HG02884 (cell line): ENCODE measurements at regions not wholly inside any gene's neighbourhood (a gene's known extent, or its start where the extent isn't known, plus 50 kb on each side); places are given as distances from the start of the nearest gene placed in this dataset.
"Not testable (repeated sequence)": the region's sequence is repeated elsewhere in the genome, so short reads cannot be mapped to it uniquely, and the experiment has no call there.

Source experiments
- ATAC-seq: cut with Tn5 transposase; IDR thresholded peaks from one replicate; pipeline ENCODE4 v1.9.1; 2021; ENCODE audit warnings: mild to moderate bottlenecking, moderate library complexity; ENCODE audit not compliant: unreplicated experiment

DNA sequence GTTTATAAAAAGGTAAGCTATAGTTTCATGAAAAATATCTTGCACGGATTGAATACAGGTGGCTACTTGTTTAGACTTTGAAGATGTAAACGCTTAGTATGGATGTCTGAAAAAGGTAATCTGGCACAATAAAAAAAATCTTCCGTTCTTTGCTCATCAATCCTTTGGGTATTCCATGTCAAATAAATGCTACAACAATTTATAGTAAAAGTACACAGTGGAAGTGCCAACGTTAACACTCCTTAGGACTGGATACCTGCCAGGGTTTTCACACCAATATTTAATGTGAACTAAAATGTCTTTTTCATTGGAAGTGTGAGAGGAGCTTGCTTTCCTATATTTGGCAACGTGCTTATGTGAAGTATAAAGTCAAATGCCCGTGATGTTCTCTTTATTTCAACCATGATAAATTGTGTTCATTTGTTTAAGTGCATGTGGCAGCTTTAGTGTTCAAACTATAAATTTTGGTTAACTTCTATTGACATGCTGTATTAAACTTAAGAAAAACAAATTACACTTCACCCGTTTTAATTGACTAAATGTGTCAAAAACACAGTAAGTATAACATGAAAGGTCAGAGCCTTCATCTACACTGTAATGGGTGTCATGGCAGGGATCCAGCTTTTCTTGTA, 121.7 kb upstream of the HAND2 start:
- no peak for ATAC-seq

DNA sequence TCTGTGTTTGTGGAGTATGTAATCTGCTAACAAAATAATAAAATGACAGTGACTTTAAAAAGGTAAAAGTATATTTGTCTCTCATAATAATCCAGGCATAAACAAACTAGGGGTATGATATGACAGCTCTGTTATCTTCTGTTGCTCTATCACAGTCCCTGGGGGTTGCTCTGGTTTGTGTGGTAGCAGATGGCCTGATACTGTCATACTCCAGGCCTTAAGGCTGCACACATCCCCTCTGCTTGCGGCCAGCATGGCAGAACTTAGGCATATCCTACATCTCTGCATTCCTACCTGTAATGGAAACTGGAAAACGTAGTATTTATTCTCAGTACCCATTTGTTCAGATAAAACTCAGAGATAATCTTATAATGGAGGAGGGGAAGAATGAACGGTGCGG, 117.9 kb upstream of the HAND2 start:
- ATAC-seq, result no peak

DNA sequence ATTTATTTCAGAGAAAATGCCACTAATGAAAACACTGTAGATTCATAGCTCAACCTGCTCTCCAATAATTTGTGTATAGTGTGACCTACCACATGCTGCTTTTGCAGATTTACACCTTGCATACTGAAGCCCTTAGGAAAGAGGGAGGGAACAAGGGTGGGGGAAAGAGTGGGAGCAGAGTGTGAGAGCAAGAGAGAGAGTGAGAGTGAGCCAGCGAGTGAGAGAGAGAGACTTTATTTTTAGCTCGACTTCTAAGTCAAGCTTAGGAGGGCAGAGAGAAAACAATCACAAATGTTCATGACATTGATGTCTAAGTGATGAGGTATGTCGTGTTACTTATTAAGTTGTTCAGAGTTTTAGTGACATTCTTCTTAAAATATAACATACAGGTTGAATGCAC, 112.5 kb upstream of the HAND2 start:
- no peak for ATAC-seq

DNA sequence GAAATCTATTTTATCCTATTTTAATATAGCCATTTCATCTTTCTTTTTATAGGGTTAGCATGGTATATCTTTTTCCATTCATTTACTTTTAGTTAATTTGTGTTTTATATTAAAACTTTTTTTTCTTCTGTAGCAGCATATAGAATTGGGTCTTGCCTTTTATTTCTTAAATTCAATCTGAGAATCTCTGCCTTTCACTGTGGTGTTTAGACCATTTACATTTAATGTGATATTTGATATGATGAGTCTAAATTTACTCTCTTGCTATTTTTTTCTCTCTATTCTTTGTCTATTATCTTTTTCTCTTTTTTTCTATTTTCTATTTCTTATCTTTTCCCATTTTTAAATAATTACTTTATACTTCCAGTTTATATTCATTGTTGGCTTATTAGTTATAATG, 105.4 kb upstream of the HAND2 start:
- ATAC-seq, result no peak

DNA sequence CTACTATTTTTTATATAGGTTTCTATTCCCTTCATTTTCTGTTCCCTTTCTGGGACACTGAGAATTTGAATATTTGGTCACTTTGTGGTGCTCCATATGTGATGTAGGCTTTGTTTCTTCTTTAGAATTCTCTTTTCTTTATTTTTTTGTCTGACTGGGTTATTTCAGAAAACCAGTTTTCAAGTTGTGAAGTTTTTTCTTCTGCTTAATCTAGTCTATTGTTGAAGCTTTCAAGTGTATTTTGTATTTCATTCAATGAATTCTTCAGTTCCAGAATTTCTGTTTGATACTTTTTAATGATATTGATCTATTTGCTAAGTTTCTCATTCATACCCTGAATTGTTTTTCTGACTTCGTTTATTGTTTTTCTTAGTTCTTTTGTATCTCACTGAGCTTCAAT, 96.2 kb upstream of the HAND2 start:
- no peak for ATAC-seq

DNA sequence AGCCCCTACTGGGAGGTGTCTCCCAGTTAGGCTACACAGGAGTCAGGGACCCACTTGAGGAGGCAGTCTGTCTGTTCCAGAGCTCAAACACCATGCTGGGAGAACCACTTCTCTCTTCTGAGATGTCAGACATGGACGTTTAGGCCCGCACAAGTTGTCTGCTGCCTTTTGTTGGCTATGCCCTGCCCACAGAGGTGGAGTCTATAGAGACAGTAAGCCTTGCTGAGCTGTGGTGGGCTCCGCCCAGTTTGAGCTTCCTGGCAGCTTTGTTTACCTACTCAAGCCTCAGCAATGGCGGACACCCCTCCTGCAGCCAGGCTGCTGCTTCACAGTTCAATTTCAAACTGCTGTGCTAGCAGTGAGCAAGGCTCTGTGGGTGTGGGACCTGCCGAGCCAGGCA, 88.6 kb upstream of the HAND2 start:
- ATAC-seq, result not testable (repeated sequence)

DNA sequence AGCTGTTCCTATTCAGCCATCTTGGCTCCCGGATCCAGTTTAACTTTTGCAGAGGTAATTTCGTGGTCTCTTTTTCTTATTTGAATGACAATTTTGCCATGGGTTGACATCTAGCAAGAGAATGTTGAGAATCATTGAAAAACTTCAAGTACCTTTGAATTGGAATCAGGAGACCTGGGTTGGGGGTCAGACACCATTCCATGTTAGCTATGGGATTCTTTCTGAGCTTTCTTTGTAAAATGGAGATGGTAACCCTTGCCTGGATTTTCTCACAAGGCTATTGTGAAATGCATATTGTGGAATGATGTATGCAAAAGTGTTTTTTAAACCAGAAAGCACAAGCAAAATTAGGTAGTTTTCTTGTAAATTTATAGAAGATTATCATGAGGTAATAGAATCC, 79.1 kb upstream of the HAND2 start:
- ATAC-seq, result no peak

DNA sequence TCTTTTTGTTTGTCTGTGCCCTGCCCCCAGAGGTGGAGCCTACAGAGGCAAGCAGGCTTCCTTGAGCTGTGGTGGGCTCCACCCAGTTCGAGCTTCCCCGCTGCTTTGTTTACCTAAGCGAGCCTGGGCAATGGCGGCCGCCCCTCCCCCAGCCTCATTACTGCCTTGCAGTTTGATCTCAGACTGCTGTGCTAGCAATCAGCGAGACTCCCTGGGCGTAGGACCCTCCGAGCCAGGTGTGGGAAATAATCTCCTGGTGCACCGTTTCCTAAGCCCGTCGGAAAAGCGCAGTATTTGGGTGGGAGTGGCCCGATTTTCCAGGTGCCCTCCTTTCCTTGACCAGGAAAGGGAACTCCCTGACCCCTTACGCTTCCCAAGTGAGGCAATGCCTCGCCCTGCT, 78.6 kb upstream of the HAND2 start:
- ATAC-seq, result not testable (repeated sequence)

DNA sequence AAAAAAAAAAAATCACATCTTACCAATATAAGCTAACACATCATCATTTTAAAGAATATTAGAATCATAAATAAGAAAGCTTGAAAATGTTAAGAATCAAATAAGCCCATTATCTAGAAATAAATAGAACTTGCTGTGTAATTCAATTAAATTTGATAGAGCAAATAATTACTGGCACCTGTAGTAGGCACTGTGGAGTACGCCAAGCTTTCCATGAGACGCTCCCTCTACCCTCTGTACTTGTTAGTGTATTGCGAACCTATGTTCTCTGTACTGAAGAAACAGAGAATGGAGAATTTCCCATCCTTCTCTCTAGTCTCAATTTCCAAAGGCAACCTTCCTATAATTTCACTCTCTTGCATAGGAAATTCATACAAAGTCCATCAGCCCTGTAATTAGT, 61.7 kb upstream of the HAND2 start:
- no peak for ATAC-seq

DNA sequence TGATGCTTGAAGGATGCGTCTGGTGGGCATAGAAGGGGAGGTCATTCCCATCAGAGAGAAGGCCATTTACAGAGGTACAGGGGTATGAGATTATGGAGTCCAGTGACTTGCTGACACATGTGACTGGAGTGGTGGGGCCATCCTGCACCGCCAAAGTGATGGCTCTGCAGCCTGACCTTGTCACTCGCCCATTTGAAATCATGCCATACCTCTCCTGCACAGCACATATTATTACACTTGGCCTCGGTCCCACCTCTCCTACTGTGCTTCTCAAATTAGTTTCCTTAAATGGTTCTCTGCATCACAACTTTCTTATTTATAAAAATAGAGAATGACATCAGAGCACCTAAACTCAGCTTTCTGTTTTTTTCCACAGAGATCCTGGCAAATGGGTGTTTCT, 60.7 kb upstream of the HAND2 start:
- no peak for ATAC-seq

DNA sequence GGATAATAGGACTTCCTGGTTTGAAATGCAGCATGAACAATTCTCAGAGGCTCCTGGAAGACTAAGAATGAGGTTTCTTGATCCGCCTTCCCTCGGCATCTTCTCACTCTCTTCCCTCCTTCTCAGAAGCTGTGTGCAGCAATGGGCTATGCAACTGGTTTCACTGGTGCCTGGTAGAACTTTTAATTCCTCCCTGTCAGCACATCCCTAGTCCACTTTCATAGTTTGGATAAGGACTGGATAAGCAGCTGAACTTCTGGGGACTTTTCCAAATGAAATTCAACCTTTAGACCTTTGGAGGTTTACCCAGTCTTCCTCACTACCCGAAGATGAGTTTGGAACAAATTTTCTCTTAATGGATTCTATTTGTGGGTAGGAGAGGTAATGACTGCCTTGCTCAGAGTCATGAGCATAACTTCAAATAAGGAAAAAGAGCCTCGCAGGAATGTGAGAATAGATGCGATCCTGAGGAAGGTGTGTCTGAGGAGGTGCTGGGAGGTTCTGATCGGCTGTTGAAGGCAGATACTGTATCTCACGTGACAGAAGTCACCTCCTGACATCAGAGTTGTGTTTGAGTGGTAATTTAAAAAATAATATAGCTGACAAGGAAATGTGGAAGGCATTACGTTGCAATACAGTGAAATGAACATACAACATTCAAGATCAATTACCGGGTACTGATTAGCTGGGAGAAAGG, 56.0 kb upstream of the HAND2 start:
- no peak for ATAC-seq

DNA sequence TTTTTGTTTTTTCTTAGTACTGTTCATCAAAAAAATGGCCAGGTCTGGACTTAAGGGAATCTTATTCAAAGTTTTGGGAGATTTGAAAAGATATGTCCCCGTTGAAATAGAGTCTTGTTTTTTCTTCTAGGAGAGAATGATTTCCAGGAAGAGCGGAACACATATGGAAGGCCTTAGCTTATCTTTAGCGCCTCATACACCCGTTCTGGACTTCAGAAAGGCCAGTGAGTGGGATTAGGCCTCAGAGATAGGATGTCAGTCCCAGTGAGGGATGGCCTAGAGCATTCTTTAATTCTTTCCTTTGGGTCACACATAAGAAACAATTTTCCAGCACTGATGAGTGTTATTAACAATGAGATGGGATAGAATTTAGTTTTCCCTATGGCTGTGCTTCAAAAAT, 54.5 kb upstream of the HAND2 start:
- ATAC-seq, result no peak
